ENCODE measurements at regions not wholly inside any gene's neighbourhood (a gene's known extent, or its start where the extent isn't known, plus 50 kb on each side); places are given as distances from the start of the nearest gene placed in this dataset.

GRCh38 chr14:85090681-85091080 lies 439.3 kb upstream of the FLRT2 start:
- H3K4me1 ChIP-seq, result no peaks in the 10 kb centered on the region
- no peak for TF ChIP-seq CTCF (IDR thresholded peaks at IDR 0.05)
- H3K4me3 ChIP-seq, result no peak overlapping the region
- ATAC-seq, result no peak
- no peak for DNase-seq
- 62 to 68% methylated on average over 2 of the region's 2 CpGs for whole genome bisulfite sequencing, 2 donors
- no peaks in the 10 kb centered on the region for H3K27me3 ChIP-seq
- no peaks in the 10 kb centered on the region for H3K36me3 ChIP-seq
- no peak for FAIRE-seq
- intact Hi-C loops (cut with DNase I), result no loop called here
- H3K27ac ChIP-seq, result no peak overlapping the region
- no peaks in the 10 kb centered on the region for H3K9me3 ChIP-seq

GRCh38 chr14:85093631-85094330 lies 436.2 kb upstream of the FLRT2 start:
- ATAC-seq (no peak), FAIRE-seq (no peak), DNase-seq (no peak)
- Histone ChIP-seq H3K9me3 (no peaks in the 10 kb centered on the region), H3K4me1 (no peaks in the 10 kb centered on the region), H3K27me3 (no peaks in the 10 kb centered on the region), H3K27ac (no peak overlapping the region), H3K36me3 (no peaks in the 10 kb centered on the region), H3K4me3 (no peak overlapping the region)
- WGBS, 2 donors, result 86 to 87% methylated on average over 5 of the region's 5 CpGs
- no peak for TF ChIP-seq CTCF (IDR thresholded peaks at IDR 0.05)
- intact Hi-C loops (cut with DNase I), result no loop called here

- H3K27me3 ChIP-seq, result no peaks in the 10 kb centered on the region
- no peaks in the 10 kb centered on the region for H3K36me3 ChIP-seq
- H3K4me1 ChIP-seq, result no peaks in the 10 kb centered on the region
- FAIRE-seq (no peak), ATAC-seq (no peak), DNase-seq (no peak)
- no peak overlapping the region for H3K27ac ChIP-seq
- WGBS, 2 donors, result 63 to 71% methylated on average over 1 of the region's 1 CpG
- H3K4me3 ChIP-seq, result no peak overlapping the region
- H3K9me3 ChIP-seq, result no peaks in the 10 kb centered on the region
- intact Hi-C loops (cut with DNase I), result no loop called here
- no peak for TF ChIP-seq CTCF (IDR thresholded peaks at IDR 0.05)
These were observed 427.4 kb upstream of the FLRT2 start for GRCh38 chr14:85102591-85102990.

- no peak overlapping the region for H3K27ac ChIP-seq
- DNase-seq (no peak), ATAC-seq (no peak), FAIRE-seq (no peak)
- TF ChIP-seq CTCF (IDR thresholded peaks at IDR 0.05), result no peak
- H3K4me3 ChIP-seq, result no peak overlapping the region
- intact Hi-C loops (cut with DNase I), result no loop called here
- H3K4me1 ChIP-seq, result no peaks in the 10 kb centered on the region
- H3K36me3 ChIP-seq, result no peaks in the 10 kb centered on the region
- WGBS, 2 donors, result 80 to 90% methylated on average over 2 of the region's 2 CpGs
- no peaks in the 10 kb centered on the region for H3K9me3 ChIP-seq
- no peaks in the 10 kb centered on the region for H3K27me3 ChIP-seq
These were observed 423.4 kb upstream of the FLRT2 start for GRCh38 chr14:85106506-85106905.

GRCh38 chr14:85112762-85113161 lies 417.2 kb upstream of the FLRT2 start:
- FAIRE-seq (no peak), ATAC-seq (no peak), DNase-seq (no peak)
- no peak overlapping the region for H3K4me3 ChIP-seq
- H3K27ac ChIP-seq, result no peak overlapping the region
- no peaks in the 10 kb centered on the region for H3K27me3 ChIP-seq
- H3K9me3 ChIP-seq, result no peaks in the 10 kb centered on the region
- TF ChIP-seq CTCF (IDR thresholded peaks at IDR 0.05), result no peak
- 84 to 97% methylated on average over 2 of the region's 2 CpGs for WGBS, 2 donors
- H3K4me1 ChIP-seq, result peaks cover 0 to 7% (median 0%) of the 10 kb centered on the region in 3 donors
- no peaks in the 10 kb centered on the region for H3K36me3 ChIP-seq
- intact Hi-C loops (cut with DNase I), result no loop called here
